AG09319 (cell line): ENCODE measurements at regions not wholly inside any gene's neighbourhood (a gene's known extent, or its start where the extent isn't known, plus 50 kb on each side); places are given as distances from the start of the nearest gene placed in this dataset.

ENCODE experiments used
- DNase-seq: peaks from one replicate; pipeline ENCODE4 v3.0.0-alpha.2; 2010; ENCODE audit warnings: low read depth; ENCODE audit errors: extremely low read depth
- TF ChIP-seq, protein P1 (sequence below): IDR thresholded peaks from 2 replicates; pipeline ENCODE4 v1.5.1; 2011; ENCODE audit warnings: low read depth, mild to moderate bottlenecking, inconsistent platforms, low read length, moderate library complexity

DNA sequence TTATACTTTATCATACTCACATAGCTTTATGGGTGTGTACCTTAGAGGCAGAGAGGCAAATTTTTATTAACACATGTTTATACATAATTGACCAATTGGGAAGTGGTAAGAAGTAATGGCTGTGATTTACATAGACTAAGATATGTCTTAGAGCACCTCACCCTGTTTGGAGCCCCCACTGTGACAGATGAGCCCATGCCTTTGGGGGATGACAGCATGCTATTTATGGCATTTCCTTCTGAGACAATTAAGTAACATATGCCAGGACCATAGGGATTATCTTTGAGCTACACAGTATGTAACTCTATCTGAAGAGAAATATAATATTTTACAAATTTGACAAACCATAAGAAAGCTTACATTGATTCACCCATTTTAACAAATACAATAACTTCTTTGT is 1655.3 kb upstream of the ACVR2A start:
- DNase-seq: no peak
- TF ChIP-seq, protein P1, sequence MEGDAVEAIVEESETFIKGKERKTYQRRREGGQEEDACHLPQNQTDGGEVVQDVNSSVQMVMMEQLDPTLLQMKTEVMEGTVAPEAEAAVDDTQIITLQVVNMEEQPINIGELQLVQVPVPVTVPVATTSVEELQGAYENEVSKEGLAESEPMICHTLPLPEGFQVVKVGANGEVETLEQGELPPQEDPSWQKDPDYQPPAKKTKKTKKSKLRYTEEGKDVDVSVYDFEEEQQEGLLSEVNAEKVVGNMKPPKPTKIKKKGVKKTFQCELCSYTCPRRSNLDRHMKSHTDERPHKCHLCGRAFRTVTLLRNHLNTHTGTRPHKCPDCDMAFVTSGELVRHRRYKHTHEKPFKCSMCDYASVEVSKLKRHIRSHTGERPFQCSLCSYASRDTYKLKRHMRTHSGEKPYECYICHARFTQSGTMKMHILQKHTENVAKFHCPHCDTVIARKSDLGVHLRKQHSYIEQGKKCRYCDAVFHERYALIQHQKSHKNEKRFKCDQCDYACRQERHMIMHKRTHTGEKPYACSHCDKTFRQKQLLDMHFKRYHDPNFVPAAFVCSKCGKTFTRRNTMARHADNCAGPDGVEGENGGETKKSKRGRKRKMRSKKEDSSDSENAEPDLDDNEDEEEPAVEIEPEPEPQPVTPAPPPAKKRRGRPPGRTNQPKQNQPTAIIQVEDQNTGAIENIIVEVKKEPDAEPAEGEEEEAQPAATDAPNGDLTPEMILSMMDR: no peak

GRCh38 chr2:146173934-146174333 is 1654.0 kb upstream of the ZEB2 start:
- TF ChIP-seq, protein P1: no peak
- DNase-seq: no peak

DNA sequence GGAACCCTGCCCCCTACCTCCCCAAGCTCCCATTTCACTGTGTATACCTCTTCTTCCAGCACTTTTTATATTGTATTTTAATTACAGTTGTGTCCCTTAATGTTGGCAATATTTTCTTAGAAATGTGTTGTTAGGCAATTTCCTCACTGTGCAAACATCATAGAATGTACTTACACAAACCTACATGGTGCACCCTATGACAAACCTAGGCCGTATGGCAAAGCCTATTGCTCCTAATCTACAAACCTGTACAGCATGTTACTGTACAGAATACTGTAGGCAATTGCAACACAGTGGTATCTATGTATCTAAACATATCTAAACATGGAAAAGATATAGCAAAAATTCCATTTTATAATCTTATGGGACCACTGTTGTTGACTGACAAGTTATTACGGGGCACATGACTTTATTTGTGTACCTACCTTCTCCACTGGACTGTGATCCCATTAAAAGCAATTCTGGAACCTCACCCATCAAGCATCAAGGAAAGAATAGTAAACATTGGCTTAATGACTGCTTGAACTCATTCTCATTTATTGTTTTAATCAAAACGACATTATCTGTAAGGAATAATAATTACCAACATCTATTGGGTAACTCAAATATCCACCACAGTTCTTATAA is 1641.5 kb upstream of the ZEB2 start:
- DNase-seq: no peak

DNA sequence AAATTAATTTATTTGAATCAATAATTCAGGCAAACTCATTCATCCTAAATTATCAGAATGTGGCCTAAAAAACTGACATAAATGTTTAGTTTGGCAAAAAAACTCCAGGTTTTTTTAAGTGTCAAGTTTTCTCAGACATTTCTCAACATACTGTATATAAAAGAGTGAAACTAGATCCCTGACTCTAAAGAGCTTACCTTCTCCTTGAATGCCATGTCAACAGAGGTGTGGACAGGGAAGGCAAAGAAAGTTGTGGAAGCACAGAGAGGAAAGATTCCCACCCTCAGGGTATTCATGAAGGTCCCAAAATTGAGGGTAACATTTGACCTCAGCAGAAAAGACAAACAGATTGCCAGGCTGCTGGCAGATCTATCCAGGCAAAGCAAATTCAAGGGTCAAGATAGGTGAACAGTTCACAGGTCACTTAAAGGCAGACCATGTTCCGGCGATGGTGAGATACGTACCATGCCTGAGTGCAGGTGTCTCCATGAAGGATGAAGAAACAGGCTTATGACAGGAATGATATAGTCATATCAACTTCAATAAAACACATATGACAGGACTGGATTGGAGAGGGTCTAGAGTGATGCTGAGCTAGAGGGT is 1638.3 kb upstream of the ZEB2 start:
- no peak for DNase-seq
- TF ChIP-seq, protein P1: no peak

More for the DNA sequence above, 1641.5 kb upstream of the ZEB2 start:
- TF ChIP-seq, protein P1: no peak

GRCh38 chr2:146147448-146148012 is 1627.6 kb upstream of the ZEB2 start:
- DNase-seq: no peak
- TF ChIP-seq, protein P1: no peak; the same call in 1 of the 2 replicates

DNA sequence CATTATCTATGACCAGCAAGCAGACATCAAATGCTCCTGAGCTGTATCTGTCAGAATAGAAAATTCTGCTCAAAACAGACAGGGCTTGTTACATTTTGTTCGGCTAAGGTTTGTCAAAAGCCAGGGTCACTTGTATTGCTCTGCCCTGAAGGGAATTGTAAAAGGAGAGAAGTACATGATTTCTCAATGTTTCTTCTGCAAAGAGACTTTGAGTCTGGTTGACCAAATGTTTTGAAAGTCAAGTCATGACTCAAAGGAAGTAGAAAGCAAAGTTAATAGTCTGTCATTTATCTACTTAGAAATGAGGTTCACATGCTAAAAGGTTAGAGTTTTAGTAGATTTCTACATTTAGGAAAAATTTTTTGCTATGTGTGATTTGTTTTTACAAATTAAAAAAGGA is 1624.1 kb upstream of the ZEB2 start:
- TF ChIP-seq, protein P1: no peak
- DNase-seq: no peak

GRCh38 chr2:146138820-146139219 is 1618.9 kb upstream of the ZEB2 start:
- TF ChIP-seq, protein P1: no peak

More at GRCh38 chr2:146138820-146139219, 1618.9 kb upstream of the ZEB2 start:
- DNase-seq: no peak
